ENCODE measurements at regions not wholly inside any gene's neighbourhood (a gene's known extent, or its start where the extent isn't known, plus 50 kb on each side); places are given as distances from the start of the nearest gene placed in this dataset.

DNA sequence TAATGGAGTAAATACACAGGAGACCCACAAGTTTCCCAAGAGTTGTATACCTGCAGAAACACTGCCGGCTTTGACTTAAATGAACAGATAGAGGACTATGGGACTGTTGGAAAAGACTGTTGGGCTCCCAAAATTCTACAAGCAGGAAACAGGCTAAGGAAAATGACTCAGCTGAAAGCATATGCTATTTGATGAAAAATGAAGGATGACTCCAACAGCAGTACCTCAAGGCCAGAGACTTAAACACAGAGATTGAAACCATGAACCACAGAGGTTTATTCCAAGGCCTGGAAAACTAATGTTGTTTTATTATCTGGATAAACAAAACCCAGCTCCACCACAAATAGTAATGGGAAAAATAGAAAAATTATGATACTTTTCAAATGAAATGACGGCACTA is 187.7 kb downstream of the TNFSF18 start:
- TF ChIP-seq, protein P1, sequence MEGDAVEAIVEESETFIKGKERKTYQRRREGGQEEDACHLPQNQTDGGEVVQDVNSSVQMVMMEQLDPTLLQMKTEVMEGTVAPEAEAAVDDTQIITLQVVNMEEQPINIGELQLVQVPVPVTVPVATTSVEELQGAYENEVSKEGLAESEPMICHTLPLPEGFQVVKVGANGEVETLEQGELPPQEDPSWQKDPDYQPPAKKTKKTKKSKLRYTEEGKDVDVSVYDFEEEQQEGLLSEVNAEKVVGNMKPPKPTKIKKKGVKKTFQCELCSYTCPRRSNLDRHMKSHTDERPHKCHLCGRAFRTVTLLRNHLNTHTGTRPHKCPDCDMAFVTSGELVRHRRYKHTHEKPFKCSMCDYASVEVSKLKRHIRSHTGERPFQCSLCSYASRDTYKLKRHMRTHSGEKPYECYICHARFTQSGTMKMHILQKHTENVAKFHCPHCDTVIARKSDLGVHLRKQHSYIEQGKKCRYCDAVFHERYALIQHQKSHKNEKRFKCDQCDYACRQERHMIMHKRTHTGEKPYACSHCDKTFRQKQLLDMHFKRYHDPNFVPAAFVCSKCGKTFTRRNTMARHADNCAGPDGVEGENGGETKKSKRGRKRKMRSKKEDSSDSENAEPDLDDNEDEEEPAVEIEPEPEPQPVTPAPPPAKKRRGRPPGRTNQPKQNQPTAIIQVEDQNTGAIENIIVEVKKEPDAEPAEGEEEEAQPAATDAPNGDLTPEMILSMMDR (conservative IDR thresholded peaks at IDR 0.05; ENCODE audit: low read depth, low read length) = no peak

DNA sequence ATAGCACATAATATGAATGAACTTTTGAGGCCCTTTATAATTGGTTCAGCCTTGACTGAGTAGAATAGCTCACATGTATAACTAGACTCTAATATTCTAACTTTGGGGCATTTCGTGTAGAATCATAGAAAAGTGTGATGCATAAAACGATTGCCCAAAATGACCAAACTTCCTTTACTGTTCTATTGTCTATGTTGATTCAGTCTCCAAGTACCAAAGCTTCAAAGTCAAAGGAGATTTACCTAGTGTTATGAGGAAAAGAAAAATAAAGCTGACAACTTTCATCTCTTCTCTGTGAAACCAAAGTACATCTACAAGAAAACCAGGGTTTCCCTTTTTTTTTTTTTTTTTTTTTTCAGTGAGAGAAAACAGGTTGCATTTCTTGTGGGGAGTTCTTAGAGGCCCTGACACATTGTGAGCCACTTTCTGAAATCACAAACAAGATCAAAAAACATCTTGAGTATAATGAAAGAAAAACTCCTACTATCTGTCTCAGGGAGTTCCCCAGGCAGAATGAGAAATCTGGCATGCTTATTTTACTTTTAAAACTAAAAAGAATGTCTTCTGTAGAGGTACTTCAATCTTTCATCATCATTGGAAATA is 183.4 kb downstream of the TNFSF18 start:
- DNase-seq (ENCODE audit: low read depth) = no peak
- TF ChIP-seq, protein P1 (conservative IDR thresholded peaks at IDR 0.05; ENCODE audit: low read depth, low read length) = no peak

More for the DNA sequence above, 187.7 kb downstream of the TNFSF18 start:
- H3K4me3 ChIP-seq (ENCODE audit: low read depth, low read length) = no peak overlapping the region
- DNase-seq (ENCODE audit: low read depth) = no peak

DNA sequence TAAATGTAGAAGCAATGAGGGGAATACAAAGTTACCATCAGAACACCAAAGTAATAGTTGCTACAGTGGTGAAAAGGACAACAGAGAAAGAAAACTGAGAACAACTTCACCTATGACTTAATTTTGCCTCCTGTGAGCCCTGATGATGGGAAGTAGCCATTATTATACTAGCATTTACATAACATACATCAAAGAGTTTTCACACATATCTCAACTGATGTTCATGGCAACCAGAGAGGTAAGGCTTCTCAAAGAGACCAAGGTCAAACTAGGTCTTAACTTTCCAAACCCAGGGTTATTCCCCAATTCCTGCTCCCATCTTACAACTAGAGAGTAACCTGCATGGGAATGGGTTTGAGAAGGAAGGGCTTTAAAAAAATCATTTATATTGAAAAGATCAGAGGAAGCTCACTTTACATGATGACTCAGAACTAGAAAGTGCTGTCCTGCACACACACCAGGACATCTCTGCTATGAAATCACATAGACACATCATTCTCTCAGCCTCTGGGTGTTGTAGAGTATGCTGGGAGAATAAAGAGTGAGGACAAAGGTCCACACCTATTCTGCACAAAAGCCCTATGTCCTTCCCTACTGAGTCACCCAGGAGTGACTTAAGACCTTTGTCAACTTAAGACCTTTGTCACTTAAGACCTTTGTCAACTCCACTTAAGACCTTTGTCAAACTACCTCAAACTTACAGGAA is 179.7 kb downstream of the TNFSF18 start:
- TF ChIP-seq, protein P1 (conservative IDR thresholded peaks at IDR 0.05; ENCODE audit: low read depth, low read length) = no peak
- H3K4me3 ChIP-seq (ENCODE audit: low read depth, low read length) = no peak overlapping the region
- DNase-seq (ENCODE audit: low read depth) = no peak

More for the DNA sequence above, 183.4 kb downstream of the TNFSF18 start:
- H3K4me3 ChIP-seq (ENCODE audit: low read depth, low read length) = no peak overlapping the region

DNA sequence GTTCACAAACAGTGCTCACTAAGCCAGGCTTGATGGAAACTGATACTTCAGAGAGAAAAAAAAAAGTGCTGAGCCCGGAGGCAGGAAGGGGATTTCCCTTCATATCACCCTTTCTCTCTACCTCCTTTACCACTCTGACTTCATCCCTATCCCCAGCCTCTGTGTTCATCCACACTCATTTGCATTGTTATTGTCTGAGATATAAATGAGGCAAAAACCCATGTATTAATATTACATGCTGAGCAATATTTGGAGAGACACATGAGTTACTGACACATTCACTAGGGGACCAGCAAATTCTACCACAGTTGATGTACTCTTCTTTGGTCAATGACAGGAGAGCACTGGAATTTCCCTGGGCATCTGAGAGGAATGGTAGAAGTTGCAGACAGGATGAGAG is 175.8 kb downstream of the TNFSF18 start:
- TF ChIP-seq, protein P1 (conservative IDR thresholded peaks at IDR 0.05; ENCODE audit: low read depth, low read length) = no peak
- no peak for DNase-seq (ENCODE audit: low read depth)
- no peak overlapping the region for H3K4me3 ChIP-seq (ENCODE audit: low read depth, low read length)

DNA sequence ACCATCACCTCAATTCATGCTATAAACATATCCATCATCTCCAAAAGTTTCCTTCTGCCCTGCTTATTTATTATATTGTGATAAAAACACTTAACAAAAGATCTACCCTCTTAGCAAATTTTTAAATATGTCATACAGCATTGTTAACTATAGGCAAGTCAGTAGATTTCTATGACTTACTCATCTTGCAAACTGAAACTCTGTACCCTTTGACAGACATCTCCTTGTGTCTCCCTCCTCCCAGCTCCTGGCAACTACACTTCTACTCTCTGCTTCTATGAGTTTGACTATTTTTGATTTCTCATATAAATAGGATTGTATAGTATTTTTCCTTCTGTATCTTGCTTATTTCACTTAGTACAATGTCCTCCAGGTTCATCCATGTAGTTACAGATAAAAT is 174.8 kb downstream of the TNFSF18 start:
- TF ChIP-seq, protein P1 (conservative IDR thresholded peaks at IDR 0.05; ENCODE audit: low read depth, low read length) = no peak
- no peak for DNase-seq (ENCODE audit: low read depth)
- H3K4me3 ChIP-seq (ENCODE audit: low read depth, low read length) = no peak overlapping the region

DNA sequence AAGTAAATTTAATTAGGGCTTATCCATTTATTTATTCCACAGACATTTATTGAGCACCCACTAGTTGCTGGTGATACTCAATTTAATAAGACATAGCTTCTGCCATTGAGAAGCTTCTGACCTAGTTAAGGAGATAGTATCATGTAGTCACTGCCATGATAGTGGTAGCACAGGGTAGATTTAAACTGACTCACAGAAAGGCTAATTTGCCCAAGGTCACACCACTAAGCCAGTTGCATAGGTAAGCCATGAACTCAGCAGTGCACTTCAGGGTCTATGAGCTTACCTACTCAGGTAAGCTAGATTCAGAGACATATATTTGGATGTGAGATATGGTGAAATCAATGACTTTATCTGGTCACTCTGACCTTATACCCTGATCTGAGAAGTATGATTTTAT is 168.4 kb downstream of the TNFSF18 start:
- TF ChIP-seq, protein P1 (conservative IDR thresholded peaks at IDR 0.05; ENCODE audit: low read depth, low read length) = no peak
- H3K4me3 ChIP-seq (ENCODE audit: low read depth, low read length) = no peak overlapping the region
- no peak for DNase-seq (ENCODE audit: low read depth)
